ENCODE measurements at regions not wholly inside any gene's neighbourhood (a gene's known extent, or its start where the extent isn't known, plus 50 kb on each side); places are given as distances from the start of the nearest gene placed in this dataset.

DNA sequence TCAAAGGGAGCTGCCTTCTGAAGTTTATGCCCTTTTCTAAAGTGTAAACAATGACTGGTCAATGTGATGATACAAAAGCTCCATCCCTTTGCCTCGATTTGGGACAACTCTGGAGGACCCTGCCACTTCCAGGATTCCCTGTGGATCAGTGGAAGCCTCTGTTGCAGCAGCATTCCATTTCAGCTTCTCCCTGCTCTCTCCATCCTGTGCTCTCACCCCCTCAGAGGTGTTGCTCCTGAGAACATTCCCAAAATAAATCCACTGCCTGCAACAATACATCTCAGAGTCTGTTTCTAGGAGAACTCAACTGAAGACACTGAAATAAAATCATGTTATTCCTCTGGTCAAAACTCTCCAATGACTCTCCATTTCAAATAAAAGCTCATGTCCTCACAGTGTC lies 263.6 kb downstream of the HACE1 start:
- Histone ChIP-seq H2AFZ (ENCODE audit: low read depth) (no peak overlapping the region), H3K36me3 (ENCODE audit: insufficient read depth) (no peaks in the 10 kb centered on the region), H3K9ac (no peak overlapping the region), H3K4me3 (IDR thresholded peaks at IDR 0.05; ENCODE audit: insufficient read depth, low read depth, low read length) (no peak overlapping the region), H3K4me2 (no peak overlapping the region), H3K27me3 (ENCODE audit: insufficient read depth, low read depth) (no peaks in the 10 kb centered on the region), H3K4me1 (ENCODE audit: low read depth, poor library complexity, severe bottlenecking) (no peaks in the 10 kb centered on the region), H4K20me1 (ENCODE audit: insufficient read depth) (no peaks in the 10 kb centered on the region), H3K79me2 (ENCODE audit: insufficient read depth, low read depth) (no peaks in the 10 kb centered on the region), H3K27ac (no peak overlapping the region)
- TF ChIP-seq, protein P1, sequence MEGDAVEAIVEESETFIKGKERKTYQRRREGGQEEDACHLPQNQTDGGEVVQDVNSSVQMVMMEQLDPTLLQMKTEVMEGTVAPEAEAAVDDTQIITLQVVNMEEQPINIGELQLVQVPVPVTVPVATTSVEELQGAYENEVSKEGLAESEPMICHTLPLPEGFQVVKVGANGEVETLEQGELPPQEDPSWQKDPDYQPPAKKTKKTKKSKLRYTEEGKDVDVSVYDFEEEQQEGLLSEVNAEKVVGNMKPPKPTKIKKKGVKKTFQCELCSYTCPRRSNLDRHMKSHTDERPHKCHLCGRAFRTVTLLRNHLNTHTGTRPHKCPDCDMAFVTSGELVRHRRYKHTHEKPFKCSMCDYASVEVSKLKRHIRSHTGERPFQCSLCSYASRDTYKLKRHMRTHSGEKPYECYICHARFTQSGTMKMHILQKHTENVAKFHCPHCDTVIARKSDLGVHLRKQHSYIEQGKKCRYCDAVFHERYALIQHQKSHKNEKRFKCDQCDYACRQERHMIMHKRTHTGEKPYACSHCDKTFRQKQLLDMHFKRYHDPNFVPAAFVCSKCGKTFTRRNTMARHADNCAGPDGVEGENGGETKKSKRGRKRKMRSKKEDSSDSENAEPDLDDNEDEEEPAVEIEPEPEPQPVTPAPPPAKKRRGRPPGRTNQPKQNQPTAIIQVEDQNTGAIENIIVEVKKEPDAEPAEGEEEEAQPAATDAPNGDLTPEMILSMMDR (conservative IDR thresholded peaks at IDR 0.05; ENCODE audit: low read depth, low read length): no peak

DNA sequence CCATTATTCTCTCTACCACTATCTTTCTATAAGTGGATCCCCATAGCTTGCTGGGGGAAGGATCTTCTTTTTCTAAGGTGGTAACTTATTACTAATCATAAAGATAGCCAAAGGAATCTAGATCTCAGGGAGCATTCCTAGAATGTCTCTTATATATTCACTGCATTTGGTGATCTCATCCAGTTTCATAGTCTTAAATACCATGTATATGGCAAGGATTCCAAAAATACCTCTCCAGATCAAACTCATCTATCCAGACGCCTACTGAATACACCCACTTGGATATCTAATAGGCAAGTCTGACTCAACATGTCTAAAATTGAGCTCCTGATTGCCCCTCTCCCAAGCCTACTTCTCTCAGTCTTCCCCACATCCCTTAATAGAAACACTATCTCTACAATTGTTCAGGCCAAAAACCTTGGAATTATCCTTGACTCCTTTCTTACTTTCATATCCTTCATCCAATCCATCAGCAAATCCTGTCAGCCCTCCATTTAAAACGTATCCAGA lies 264.4 kb downstream of the HACE1 start:
- no peak overlapping the region for H2AFZ ChIP-seq (ENCODE audit: low read depth)
- H3K4me1 ChIP-seq (ENCODE audit: low read depth, poor library complexity, severe bottlenecking): no peaks in the 10 kb centered on the region
- no peaks in the 10 kb centered on the region for H4K20me1 ChIP-seq (ENCODE audit: insufficient read depth)
- no peak overlapping the region for H3K9ac ChIP-seq
- no peak overlapping the region for H3K4me2 ChIP-seq
- H3K27ac ChIP-seq: no peak overlapping the region
- no peak overlapping the region for H3K4me3 ChIP-seq (IDR thresholded peaks at IDR 0.05; ENCODE audit: insufficient read depth, low read depth, low read length)
- H3K79me2 ChIP-seq (ENCODE audit: insufficient read depth, low read depth): no peaks in the 10 kb centered on the region
- no peaks in the 10 kb centered on the region for H3K36me3 ChIP-seq (ENCODE audit: insufficient read depth)
- no peaks in the 10 kb centered on the region for H3K27me3 ChIP-seq (ENCODE audit: insufficient read depth, low read depth)
- TF ChIP-seq, protein P1 (conservative IDR thresholded peaks at IDR 0.05; ENCODE audit: low read depth, low read length): no peak

DNA sequence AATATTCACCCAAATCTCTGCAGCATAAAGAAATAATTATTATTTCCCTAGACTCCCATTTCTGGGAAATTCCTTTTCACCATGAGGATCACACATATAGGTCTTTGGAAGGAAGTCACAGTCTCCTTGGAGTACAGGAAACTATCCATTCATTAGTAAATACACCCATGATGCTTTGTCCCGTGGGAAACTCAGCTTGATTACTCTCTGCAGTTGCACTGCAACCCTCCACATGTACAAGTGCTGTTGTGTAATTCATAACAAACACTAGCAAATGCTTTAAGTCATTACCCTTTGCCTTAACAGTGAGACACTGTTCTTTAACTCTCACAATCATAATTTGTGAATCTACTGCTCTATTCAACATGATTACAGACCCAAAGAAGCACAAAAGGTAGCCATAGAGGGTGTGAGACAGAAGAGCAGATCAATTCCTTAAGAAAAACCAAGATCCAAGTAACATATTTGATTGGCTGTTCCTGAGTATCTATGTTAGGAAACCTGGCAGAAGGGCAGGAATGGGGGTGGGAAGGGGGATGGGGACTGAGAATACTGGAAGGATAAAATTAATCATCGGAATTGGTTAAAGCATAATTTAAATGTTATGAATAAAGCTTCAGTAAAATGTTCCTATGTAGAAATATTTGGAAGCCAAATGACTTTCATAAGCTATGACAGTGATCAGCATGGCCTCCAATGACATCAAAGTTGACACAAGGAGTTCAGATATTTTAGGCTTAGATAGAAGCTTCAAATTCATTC lies 268.0 kb downstream of the HACE1 start:
- Histone ChIP-seq H3K4me1 (ENCODE audit: low read depth, poor library complexity, severe bottlenecking) (no peaks in the 10 kb centered on the region), H3K4me2 (no peak overlapping the region), H3K79me2 (ENCODE audit: insufficient read depth, low read depth) (no peaks in the 10 kb centered on the region), H3K9ac (no peak overlapping the region), H2AFZ (ENCODE audit: low read depth) (no peak overlapping the region), H3K27me3 (ENCODE audit: insufficient read depth, low read depth) (no peaks in the 10 kb centered on the region), H4K20me1 (ENCODE audit: insufficient read depth) (no peaks in the 10 kb centered on the region), H3K27ac (no peak overlapping the region), H3K36me3 (ENCODE audit: insufficient read depth) (no peaks in the 10 kb centered on the region), H3K4me3 (IDR thresholded peaks at IDR 0.05; ENCODE audit: insufficient read depth, low read depth, low read length) (no peak overlapping the region)
- TF ChIP-seq, protein P1 (conservative IDR thresholded peaks at IDR 0.05; ENCODE audit: low read depth, low read length): no peak

DNA sequence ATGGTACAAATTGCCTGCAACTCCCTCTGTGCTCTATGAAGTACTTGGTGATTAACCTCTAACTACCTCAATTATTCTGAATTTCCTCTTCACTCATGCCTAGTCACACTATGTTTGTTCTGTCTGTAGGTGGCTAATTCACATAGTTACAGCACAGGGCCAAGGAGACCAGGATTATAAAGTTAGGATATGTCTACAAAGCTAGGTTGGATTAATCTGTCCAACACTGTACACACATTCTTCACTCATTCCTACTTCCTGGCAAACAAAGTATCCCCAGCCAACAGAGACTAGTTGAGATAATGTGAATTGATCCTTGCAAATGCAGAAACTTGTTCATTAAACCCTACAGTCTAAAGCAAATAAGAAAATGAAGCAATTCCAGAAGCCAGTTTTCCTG lies 269.8 kb downstream of the HACE1 start:
- H3K4me3 ChIP-seq (IDR thresholded peaks at IDR 0.05; ENCODE audit: insufficient read depth, low read depth, low read length): no peak overlapping the region
- no peak overlapping the region for H3K9ac ChIP-seq
- no peak overlapping the region for H2AFZ ChIP-seq (ENCODE audit: low read depth)
- H3K27ac ChIP-seq: no peak overlapping the region
- no peaks in the 10 kb centered on the region for H3K4me1 ChIP-seq (ENCODE audit: low read depth, poor library complexity, severe bottlenecking)
- no peaks in the 10 kb centered on the region for H3K36me3 ChIP-seq (ENCODE audit: insufficient read depth)
- H4K20me1 ChIP-seq (ENCODE audit: insufficient read depth): no peaks in the 10 kb centered on the region
- TF ChIP-seq, protein P1 (conservative IDR thresholded peaks at IDR 0.05; ENCODE audit: low read depth, low read length): no peak
- no peak overlapping the region for H3K4me2 ChIP-seq
- H3K27me3 ChIP-seq (ENCODE audit: insufficient read depth, low read depth): no peaks in the 10 kb centered on the region
- H3K79me2 ChIP-seq (ENCODE audit: insufficient read depth, low read depth): no peaks in the 10 kb centered on the region
